Subcutaneous abdominal adipose tissue (tissue), 5 donors: ENCODE measurements at regions not wholly inside any gene's neighbourhood (a gene's known extent, or its start where the extent isn't known, plus 50 kb on each side); places are given as distances from the start of the nearest gene placed in this dataset.
A peak's percentile ranks its signal among the peaks of the same experiment; 100 is the strongest.

ENCODE experiments used
- H3K27ac ChIP-seq: one replicate; pipeline ENCODE4 v1.7.0; 2013; ENCODE audit warnings: low read depth, mild to moderate bottlenecking, inconsistent platforms, low read length, moderate library complexity
- H3K27me3 ChIP-seq, 5 donors: one replicate each; pipeline ENCODE4 v1.7.0; 2013; ENCODE audit warnings: low read length in 5 of 5, inconsistent platforms in 1 of 5; ENCODE audit not compliant: control insufficient read depth in 5 of 5, insufficient read depth in 4 of 5
- H3K36me3 ChIP-seq, 5 donors: one replicate each; pipeline ENCODE4 v1.7.0; 2013; ENCODE audit warnings: low read length in 5 of 5; ENCODE audit not compliant: control insufficient read depth in 5 of 5, insufficient read depth in 5 of 5
- H3K4me1 ChIP-seq, 5 donors: one replicate each; pipeline ENCODE4 v1.7.0; 2013; ENCODE audit warnings: low read length in 5 of 5, mild to moderate bottlenecking in 3 of 5, moderate library complexity in 1 of 5; ENCODE audit not compliant: control insufficient read depth in 5 of 5, insufficient read depth in 5 of 5
- H3K4me3 ChIP-seq, 5 donors: one replicate each; pipeline ENCODE4 v1.7.0; 2013; ENCODE audit warnings: low read length in 5 of 5, low read depth in 1 of 5
- H3K9ac ChIP-seq, 5 donors: one replicate each; pipeline ENCODE4 v1.7.0; 2013; ENCODE audit warnings: low read length in 5 of 5, mild to moderate bottlenecking in 4 of 5, moderate library complexity in 3 of 5
- H3K9me3 ChIP-seq, 5 donors: one replicate each; pipeline ENCODE4 v1.7.0; 2013; ENCODE audit warnings: low read length in 5 of 5; ENCODE audit not compliant: control insufficient read depth in 5 of 5
- donor health status: healthy.
- donor health status: healthy.
- donor health status: healthy.
- donor health status: healthy.
- donor health status: healthy.

DNA sequence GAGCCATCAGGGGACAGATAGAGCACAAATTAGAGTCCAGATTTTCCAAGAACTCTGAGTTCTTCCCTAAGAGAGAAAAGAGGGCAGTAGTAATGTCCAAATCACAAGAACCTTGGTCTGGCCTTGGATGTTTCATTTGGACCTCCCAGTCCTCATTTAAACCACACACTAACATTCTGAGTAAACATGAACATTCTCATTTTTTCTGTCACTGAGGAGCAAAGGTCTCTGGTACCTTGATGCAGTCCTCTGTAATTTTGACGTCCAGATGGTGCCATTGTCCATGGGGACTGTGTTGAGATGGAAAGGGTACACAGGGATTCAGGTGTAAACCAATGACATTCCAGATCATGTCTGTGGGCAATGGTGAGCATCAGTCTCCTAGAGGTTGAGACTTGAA lies 225.4 kb upstream of the PHYHIPL start:
- Histone ChIP-seq H3K36me3 (no peaks in the 10 kb centered on the region), H3K27ac (no peak overlapping the region), H3K4me1 (peaks cover 0 to 7% (median 4%) of the 10 kb centered on the region in 5 donors), H3K9me3 (peaks cover 0 to 4% (median 0%) of the 10 kb centered on the region in 5 donors), H3K4me3 (no peak overlapping the region), H3K9ac (no peak overlapping the region), H3K27me3 (no peaks in the 10 kb centered on the region)

DNA sequence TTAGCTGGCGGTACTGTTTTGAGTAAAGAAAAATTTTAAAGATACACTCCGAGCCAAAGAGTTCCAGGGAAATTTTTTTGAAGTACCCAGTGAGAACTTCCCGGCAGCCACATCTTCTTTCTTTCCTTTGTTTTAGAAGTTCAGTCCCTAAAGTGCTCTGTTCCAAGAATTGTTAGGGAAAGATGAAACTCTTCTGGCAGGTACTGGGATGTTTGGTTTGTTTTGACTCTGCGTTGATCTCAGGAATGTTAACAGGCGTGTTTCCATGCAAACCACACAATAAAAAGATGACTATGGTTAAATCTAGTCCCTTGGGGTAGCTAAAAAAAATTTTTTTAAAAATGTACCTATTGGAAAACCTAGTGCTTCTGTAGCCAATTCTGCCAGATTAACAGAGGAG lies 224.7 kb upstream of the PHYHIPL start:
- Histone ChIP-seq H3K36me3 (no peaks in the 10 kb centered on the region), H3K9me3 (no peaks in the 10 kb centered on the region), H3K9ac (no peak overlapping the region), H3K4me3 (no peak overlapping the region), H3K27me3 (no peaks in the 10 kb centered on the region), H3K4me1 (peaks cover 0 to 7% (median 4%) of the 10 kb centered on the region in 5 donors), H3K27ac (peak overlapping the region; percentile 19)

DNA sequence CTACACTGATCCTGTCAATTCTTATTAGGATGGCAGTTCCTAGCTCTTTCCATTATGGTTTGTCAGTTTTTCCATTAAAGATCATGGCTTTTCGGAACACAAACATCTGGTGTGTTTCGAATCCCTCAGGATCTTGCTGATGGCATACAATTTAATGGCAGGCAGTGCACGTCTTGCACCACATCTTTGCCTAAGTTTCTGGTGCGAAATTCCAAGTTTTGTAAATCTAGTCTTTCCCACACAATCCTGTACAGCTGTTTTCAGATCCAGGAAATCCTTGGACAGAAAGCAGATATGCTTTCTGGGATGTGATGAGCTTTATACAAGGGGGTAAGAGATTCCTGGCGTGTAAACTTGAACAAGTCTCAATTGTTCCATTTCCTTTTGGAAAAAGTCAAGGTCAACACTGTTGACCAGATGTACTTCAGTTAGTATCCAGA lies 224.3 kb upstream of the PHYHIPL start:
- H3K36me3 ChIP-seq: no peaks in the 10 kb centered on the region
- H3K4me3 ChIP-seq: no peak overlapping the region
- no peaks in the 10 kb centered on the region for H3K27me3 ChIP-seq
- peaks cover 0 to 7% (median 4%) of the 10 kb centered on the region in 5 donors for H3K4me1 ChIP-seq
- no peak overlapping the region for H3K9ac ChIP-seq
- peak overlapping the region; percentile 19 for H3K27ac ChIP-seq
- no peaks in the 10 kb centered on the region for H3K9me3 ChIP-seq

DNA sequence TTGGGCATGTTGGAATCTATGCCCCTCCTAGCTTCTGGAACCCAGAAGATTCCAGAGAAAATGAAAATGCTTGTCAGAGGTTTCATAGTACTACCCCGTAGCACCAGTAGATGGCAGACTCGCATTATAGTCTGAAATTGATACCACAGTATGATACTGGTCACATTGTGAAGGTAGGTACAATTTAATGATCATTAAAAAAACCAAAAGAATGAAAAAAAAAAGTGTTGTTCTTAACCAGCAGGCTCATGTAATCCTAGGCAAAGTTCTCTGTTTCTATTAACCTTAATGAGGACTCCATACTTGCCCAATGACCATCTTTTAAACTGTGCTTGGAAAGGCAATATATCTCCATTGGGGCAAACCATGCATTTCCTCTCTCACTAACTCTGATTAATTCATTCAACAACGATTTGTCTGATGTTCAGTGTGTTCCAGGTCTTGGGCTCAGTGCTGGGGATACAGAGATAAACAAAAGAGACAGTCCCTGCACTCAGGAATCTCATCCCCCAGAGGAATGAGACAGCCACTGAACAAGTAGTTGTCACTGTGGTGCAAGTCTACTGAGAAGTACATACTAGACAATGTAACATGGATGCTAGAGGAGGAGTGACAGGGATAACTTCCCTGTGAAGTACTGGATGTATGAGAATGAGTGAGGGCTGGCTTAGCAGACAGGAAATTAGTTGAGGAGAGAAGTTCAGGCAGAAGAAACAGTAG lies 223.5 kb upstream of the PHYHIPL start:
- Histone ChIP-seq H3K9ac (no peak overlapping the region), H3K9me3 (no peaks in the 10 kb centered on the region), H3K4me3 (no peak overlapping the region), H3K27ac (peak overlapping the region; percentile 19), H3K27me3 (no peaks in the 10 kb centered on the region), H3K36me3 (no peaks in the 10 kb centered on the region), H3K4me1 (peaks cover 0 to 7% (median 4%) of the 10 kb centered on the region in 5 donors)

- no peaks in the 10 kb centered on the region for H3K9me3 ChIP-seq
- H3K36me3 ChIP-seq: no peaks in the 10 kb centered on the region
- no peak overlapping the region for H3K9ac ChIP-seq
- no peaks in the 10 kb centered on the region for H3K27me3 ChIP-seq
- no peak overlapping the region for H3K27ac ChIP-seq
- H3K4me1 ChIP-seq: peaks cover 0 to 7% (median 4%) of the 10 kb centered on the region in 5 donors
- H3K4me3 ChIP-seq: no peak overlapping the region
These were observed 222.3 kb upstream of the PHYHIPL start for GRCh38 chr10:58954178-58954577.

GRCh38 chr10:58955615-58956014 lies 220.8 kb upstream of the PHYHIPL start:
- Histone ChIP-seq H3K9ac (no peak overlapping the region), H3K27ac (no peak overlapping the region), H3K36me3 (no peaks in the 10 kb centered on the region), H3K4me1 (peaks cover 0 to 7% (median 4%) of the 10 kb centered on the region in 5 donors), H3K9me3 (no peaks in the 10 kb centered on the region), H3K4me3 (no peak overlapping the region), H3K27me3 (no peaks in the 10 kb centered on the region)

DNA sequence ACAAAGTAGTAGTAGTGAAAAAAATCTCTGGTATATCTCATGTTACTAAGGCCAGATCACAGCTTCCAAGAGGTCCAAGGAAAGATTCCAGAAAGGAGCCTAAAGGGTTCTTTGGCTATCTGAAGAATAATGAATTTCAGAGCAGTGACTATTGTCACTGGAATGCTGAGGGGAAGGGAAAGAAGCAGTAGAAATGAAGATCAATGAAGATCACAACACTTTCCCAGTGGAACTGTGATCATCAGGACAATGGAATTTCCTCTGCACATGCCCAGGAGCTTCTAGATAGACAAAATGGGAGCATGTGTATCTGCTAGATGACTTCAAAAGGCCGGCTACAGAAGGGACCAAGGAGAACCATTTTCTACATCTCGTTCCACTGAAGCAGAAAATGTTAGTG lies 219.5 kb upstream of the PHYHIPL start:
- Histone ChIP-seq H3K4me1 (peaks cover 0 to 6% (median 4%) of the 10 kb centered on the region in 5 donors), H3K27ac (no peak overlapping the region), H3K36me3 (no peaks in the 10 kb centered on the region), H3K9me3 (no peaks in the 10 kb centered on the region), H3K9ac (no peak overlapping the region), H3K27me3 (no peaks in the 10 kb centered on the region), H3K4me3 (no peak overlapping the region)

DNA sequence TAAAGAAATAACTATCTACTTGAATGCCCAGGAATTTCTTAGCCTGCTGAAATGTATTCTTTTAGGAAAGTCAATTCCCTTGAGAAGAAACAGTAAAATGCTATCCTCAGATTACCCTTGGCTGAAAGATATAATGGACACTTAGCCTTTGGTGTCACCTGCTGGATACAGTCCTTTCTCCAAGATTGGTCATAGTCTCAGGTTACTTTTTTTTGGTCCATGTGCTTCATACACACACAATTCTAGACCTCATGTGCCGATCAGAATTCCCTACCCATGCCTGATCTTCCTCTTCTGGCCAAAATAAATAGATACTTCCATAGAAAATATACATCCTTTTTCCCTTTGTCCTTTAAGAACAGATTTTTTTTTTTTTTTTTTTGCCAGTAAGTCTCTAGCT lies 218.9 kb upstream of the PHYHIPL start:
- H3K4me1 ChIP-seq: peaks cover 0 to 5% (median under 1%) of the 10 kb centered on the region in 5 donors
- no peaks in the 10 kb centered on the region for H3K36me3 ChIP-seq
- no peak overlapping the region for H3K9ac ChIP-seq
- H3K4me3 ChIP-seq: no peak overlapping the region
- no peak overlapping the region for H3K27ac ChIP-seq
- no peaks in the 10 kb centered on the region for H3K9me3 ChIP-seq
- no peaks in the 10 kb centered on the region for H3K27me3 ChIP-seq

GRCh38 chr10:58963101-58963534 lies 213.3 kb upstream of the PHYHIPL start:
- Histone ChIP-seq H3K27me3 (peaks cover 2 to 6% (median 3%) of the 10 kb centered on the region in 5 donors), H3K4me3 (no peak overlapping the region), H3K36me3 (no peaks in the 10 kb centered on the region), H3K27ac (no peak overlapping the region), H3K4me1 (no peaks in the 10 kb centered on the region), H3K9ac (no peak overlapping the region), H3K9me3 (no peaks in the 10 kb centered on the region)

GRCh38 chr10:58963723-58964124 lies 212.7 kb upstream of the PHYHIPL start:
- Histone ChIP-seq H3K36me3 (no peaks in the 10 kb centered on the region), H3K9me3 (no peaks in the 10 kb centered on the region), H3K9ac (no peak overlapping the region), H3K4me1 (no peaks in the 10 kb centered on the region), H3K27me3 (peaks cover 2 to 8% (median 3%) of the 10 kb centered on the region in 5 donors), H3K4me3 (no peak overlapping the region), H3K27ac (no peak overlapping the region)
